ENCODE measurements at regions not wholly inside any gene's neighbourhood (a gene's known extent, or its start where the extent isn't known, plus 50 kb on each side); places are given as distances from the start of the nearest gene placed in this dataset.

DNA sequence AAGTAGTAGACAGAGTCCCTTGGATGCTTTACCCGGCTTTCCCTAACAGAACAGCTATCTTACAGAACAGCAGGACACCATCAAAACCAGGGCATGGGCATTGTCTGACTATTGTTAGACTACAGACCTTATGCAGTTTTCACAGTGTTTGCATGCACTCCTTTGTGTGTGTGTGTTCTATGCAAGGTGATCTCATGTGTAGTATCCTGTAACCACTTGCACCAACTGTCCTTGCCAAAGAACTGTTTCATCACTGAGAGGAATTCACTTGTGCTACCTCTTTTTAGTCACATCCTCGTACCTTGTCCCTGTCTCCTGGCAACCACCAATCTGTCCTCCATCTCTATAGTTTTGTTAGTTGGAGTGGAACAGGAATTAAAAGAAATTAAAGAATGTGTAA lies 183.6 kb upstream of the PZP start:
- Histone ChIP-seq H3K27ac (no peak overlapping the region), H3K4me3 (no peak overlapping the region), H3K36me3 (no peaks in the 10 kb centered on the region), H3K27me3 (no peaks in the 10 kb centered on the region), H3K4me1 (peaks cover 0 to 5% (median 4%) of the 10 kb centered on the region in 3 donors), H3K9me3 (no peaks in the 10 kb centered on the region)
- no peak for DNase-seq
- TF ChIP-seq, protein P1, sequence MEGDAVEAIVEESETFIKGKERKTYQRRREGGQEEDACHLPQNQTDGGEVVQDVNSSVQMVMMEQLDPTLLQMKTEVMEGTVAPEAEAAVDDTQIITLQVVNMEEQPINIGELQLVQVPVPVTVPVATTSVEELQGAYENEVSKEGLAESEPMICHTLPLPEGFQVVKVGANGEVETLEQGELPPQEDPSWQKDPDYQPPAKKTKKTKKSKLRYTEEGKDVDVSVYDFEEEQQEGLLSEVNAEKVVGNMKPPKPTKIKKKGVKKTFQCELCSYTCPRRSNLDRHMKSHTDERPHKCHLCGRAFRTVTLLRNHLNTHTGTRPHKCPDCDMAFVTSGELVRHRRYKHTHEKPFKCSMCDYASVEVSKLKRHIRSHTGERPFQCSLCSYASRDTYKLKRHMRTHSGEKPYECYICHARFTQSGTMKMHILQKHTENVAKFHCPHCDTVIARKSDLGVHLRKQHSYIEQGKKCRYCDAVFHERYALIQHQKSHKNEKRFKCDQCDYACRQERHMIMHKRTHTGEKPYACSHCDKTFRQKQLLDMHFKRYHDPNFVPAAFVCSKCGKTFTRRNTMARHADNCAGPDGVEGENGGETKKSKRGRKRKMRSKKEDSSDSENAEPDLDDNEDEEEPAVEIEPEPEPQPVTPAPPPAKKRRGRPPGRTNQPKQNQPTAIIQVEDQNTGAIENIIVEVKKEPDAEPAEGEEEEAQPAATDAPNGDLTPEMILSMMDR (IDR thresholded peaks at IDR 0.05): no peak
- ATAC-seq: no peak
- intact Hi-C loops (cut with DNase I): no loop called here
- WGBS, 2 donors: 71 to 75% methylated on average over 2 of the region's 2 CpGs
- no peak for FAIRE-seq

DNA sequence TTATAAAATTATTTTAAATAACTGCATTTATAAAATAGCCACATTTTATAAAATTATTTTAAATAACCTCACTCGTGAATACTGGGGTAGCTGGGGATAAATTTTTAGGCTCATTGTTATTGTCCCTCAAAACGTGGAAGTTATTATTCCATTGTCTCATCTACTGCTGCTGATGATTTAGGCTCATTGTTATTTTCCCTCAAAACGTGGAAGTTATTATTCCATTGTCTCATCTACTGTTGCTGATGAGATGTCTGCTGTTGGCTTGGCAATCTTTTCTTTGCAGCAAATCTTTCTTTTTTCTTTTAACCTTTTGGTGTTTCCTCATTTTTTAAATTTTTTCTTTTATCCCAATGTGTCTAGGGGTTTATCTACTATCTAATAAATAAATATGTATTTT lies 182.6 kb upstream of the PZP start:
- Histone ChIP-seq H3K27me3 (no peaks in the 10 kb centered on the region), H3K4me1 (peaks cover 0 to 5% (median 4%) of the 10 kb centered on the region in 3 donors), H3K9me3 (no peaks in the 10 kb centered on the region), H3K36me3 (no peaks in the 10 kb centered on the region), H3K27ac (no peak overlapping the region), H3K4me3 (no peak overlapping the region)
- FAIRE-seq (no peak), DNase-seq (no peak), ATAC-seq (no peak)
- 66 to 72% methylated on average over 3 of the region's 3 CpGs for WGBS, 2 donors
- TF ChIP-seq, protein P1 (IDR thresholded peaks at IDR 0.05): no peak
- intact Hi-C loops (cut with DNase I): no loop called here

- peaks cover 0 to 5% (median 4%) of the 10 kb centered on the region in 3 donors for H3K4me1 ChIP-seq
- no peak overlapping the region for H3K4me3 ChIP-seq
- no peaks in the 10 kb centered on the region for H3K36me3 ChIP-seq
- TF ChIP-seq, protein P1 (IDR thresholded peaks at IDR 0.05): no peak
- no peak for ATAC-seq
- DNase-seq: no peak
- H3K27ac ChIP-seq: no peak overlapping the region
- WGBS, 2 donors: 69 to 70% methylated on average over 10 of the region's 10 CpGs
- intact Hi-C loops (cut with DNase I): no loop called here
- FAIRE-seq: no peak
- H3K27me3 ChIP-seq: no peaks in the 10 kb centered on the region
- H3K9me3 ChIP-seq: no peaks in the 10 kb centered on the region
These were observed 181.6 kb upstream of the PZP start for GRCh38 chr12:9389796-9390195.

- TF ChIP-seq, protein P1 (IDR thresholded peaks at IDR 0.05): no peak
- H3K27ac ChIP-seq: no peak overlapping the region
- no peak for DNase-seq
- 37 to 43% methylated on average over 8 of the region's 8 CpGs for WGBS, 2 donors
- intact Hi-C loops (cut with DNase I): no loop called here
- no peaks in the 10 kb centered on the region for H3K36me3 ChIP-seq
- H3K4me3 ChIP-seq: no peak overlapping the region
- no peaks in the 10 kb centered on the region for H3K9me3 ChIP-seq
- FAIRE-seq: no peak
- peaks cover 0 to 5% (median 4%) of the 10 kb centered on the region in 3 donors for H3K4me1 ChIP-seq
- H3K27me3 ChIP-seq: no peaks in the 10 kb centered on the region
- no peak for ATAC-seq
These were observed 180.2 kb upstream of the PZP start for GRCh38 chr12:9388379-9388778.

DNA sequence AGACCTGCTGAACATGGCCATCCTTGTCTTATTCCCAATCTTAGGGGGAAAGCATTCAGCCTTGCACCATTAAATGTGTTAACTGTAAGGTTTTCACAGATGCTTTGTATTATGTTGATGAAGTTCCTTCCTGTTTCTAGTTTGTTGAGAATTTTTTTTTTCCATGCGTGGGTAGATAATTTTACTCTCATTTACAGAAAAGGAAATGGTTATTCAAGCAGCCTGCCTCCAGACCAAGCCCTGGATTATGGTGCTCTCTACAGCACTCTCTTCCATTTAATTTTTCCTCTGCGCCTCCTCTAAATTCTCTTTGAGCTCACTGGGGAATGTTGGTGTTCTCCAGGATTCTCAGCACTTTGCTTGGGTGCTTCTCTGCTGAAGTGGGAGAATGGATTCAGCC lies 179.3 kb upstream of the PZP start:
- Histone ChIP-seq H3K27me3 (no peaks in the 10 kb centered on the region), H3K4me1 (peaks cover 0 to 5% (median 4%) of the 10 kb centered on the region in 3 donors), H3K4me3 (no peak overlapping the region), H3K9me3 (no peaks in the 10 kb centered on the region), H3K27ac (no peak overlapping the region), H3K36me3 (no peaks in the 10 kb centered on the region)
- WGBS, 2 donors: 69 to 76% methylated on average over 2 of the region's 2 CpGs
- DNase-seq (no peak), FAIRE-seq (no peak), ATAC-seq (no peak)
- intact Hi-C loops (cut with DNase I): no loop called here
- TF ChIP-seq, protein P1 (IDR thresholded peaks at IDR 0.05): no peak

All from pancreas (tissue), 10 donors.